Neural cell (in vitro differentiated cells): ENCODE measurements at regions not wholly inside any gene's neighbourhood (a gene's known extent, or its start where the extent isn't known, plus 50 kb on each side); places are given as distances from the start of the nearest gene placed in this dataset.
"Not testable (repeated sequence)": the region's sequence is repeated elsewhere in the genome, so short reads cannot be mapped to it uniquely, and the experiment has no call there.

ENCODE experiments used
- H2AFZ ChIP-seq: fragments of 200-600, 300-800 bp; sonication (generic), shearing (Covaris generic); 2 replicates; pipeline ENCODE4 v1.6.0; 2014; ENCODE audit warnings: low read depth, mild to moderate bottlenecking, antibody characterized with exemption, low read length, moderate library complexity
- H3F3A ChIP-seq: fragments of 200-600 bp; shearing (Covaris generic); 2 replicates; pipeline ENCODE4 v1.6.1; 2016; ENCODE audit warnings: mild to moderate bottlenecking, moderate library complexity, mixed read lengths, antibody characterized with exemption, low read length; ENCODE audit not compliant: insufficient read depth, poor library complexity, severe bottlenecking
- H3K27ac ChIP-seq: fragments of 200-600, 300-800 bp; sonication (generic), shearing (Covaris generic); 2 replicates; pipeline ENCODE4 v1.5.1; 2014; ENCODE audit warnings: mild to moderate bottlenecking, low read length, moderate library complexity
- H3K27me3 ChIP-seq: fragments of 300-800, 200-600 bp; sonication (generic), shearing (Covaris generic); 2 replicates; pipeline ENCODE4 v1.6.0; 2014; ENCODE audit warnings: mild to moderate bottlenecking, low read depth, low read length, moderate library complexity; ENCODE audit not compliant: insufficient read depth
- H3K36me3 ChIP-seq: fragments of 300-800, 200-600 bp; sonication (generic), shearing (Covaris generic); 2 replicates; pipeline ENCODE4 v1.5.1; 2014; ENCODE audit warnings: mild to moderate bottlenecking, antibody characterized with exemption, low read length, moderate library complexity; ENCODE audit not compliant: insufficient read depth
- H3K4me2 ChIP-seq: fragments of 300-800, 200-600 bp; sonication (generic), shearing (Covaris generic); 2 replicates; pipeline ENCODE4 v1.6.0; 2014; ENCODE audit warnings: mild to moderate bottlenecking, low read length
- H3K4me3 ChIP-seq: fragments of 300-800, 200-600 bp; sonication (generic), shearing (Covaris generic); 2 replicates; pipeline ENCODE4 v1.5.1; 2014; ENCODE audit warnings: mild to moderate bottlenecking, low read length, moderate library complexity
- H3K79me2 ChIP-seq: fragments of 200-600 bp; shearing (Covaris generic); replicated peaks from 2 replicates; pipeline ENCODE4 v1.6.0; 2014; ENCODE audit warnings: mild to moderate bottlenecking, low read length, moderate library complexity; ENCODE audit not compliant: insufficient read depth
- H3K9ac ChIP-seq: fragments of 300-800, 200-600 bp; sonication (generic), shearing (Covaris generic); 2 replicates; pipeline ENCODE4 v1.6.1; 2016; ENCODE audit warnings: mild to moderate bottlenecking, low read length, mixed read lengths
- H3K9me2 ChIP-seq: fragments of 200-600 bp; shearing (Covaris generic); 2 replicates; pipeline ENCODE4 v1.6.1; 2016; ENCODE audit warnings: mild to moderate bottlenecking, low read length, mixed read lengths; ENCODE audit not compliant: insufficient read depth
- H3K9me3 ChIP-seq: fragments of 200-600, 300-800 bp; sonication (generic), shearing (Covaris generic); 2 replicates; pipeline ENCODE4 v1.6.1; 2016; ENCODE audit warnings: mild to moderate bottlenecking, mixed run types, low read length, moderate library complexity, mixed read lengths
- H4K20me1 ChIP-seq: fragments of 200-600 bp; shearing (Covaris generic); 2 replicates; pipeline ENCODE4 v1.6.1; 2016; ENCODE audit warnings: mild to moderate bottlenecking, mixed run types; ENCODE audit not compliant: insufficient read depth
- CTCF ChIP-seq: fragments of 450-650 bp; IDR thresholded peaks from 2 replicates; pipeline ENCODE4 v1.5.1; 2014; ENCODE audit warnings: antibody characterized with exemption, mild to moderate bottlenecking, moderate library complexity; ENCODE audit not compliant: poor library complexity, severe bottlenecking
- EP300 ChIP-seq: fragments of 450-650 bp; conservative IDR thresholded peaks from 2 replicates; pipeline ENCODE4 v1.6.1; 2014; ENCODE audit warnings: antibody characterized with exemption, mild to moderate bottlenecking, moderate library complexity; ENCODE audit not compliant: poor library complexity, severe bottlenecking
- EZH2 ChIP-seq: fragments of 200-600, 300-800 bp; shearing (Covaris generic), sonication (generic); IDR thresholded peaks from 2 replicates; pipeline ENCODE4 v1.6.1; 2014; ENCODE audit warnings: antibody characterized with exemption, low read length, borderline replicate concordance, mild to moderate bottlenecking; ENCODE audit not compliant: insufficient read depth, poor library complexity, severe bottlenecking
- MXI1 ChIP-seq: fragments of 450-650 bp; conservative IDR thresholded peaks from 2 replicates; pipeline ENCODE4 v1.6.1; 2014; ENCODE audit warnings: antibody characterized with exemption, mild to moderate bottlenecking; ENCODE audit not compliant: poor library complexity, severe bottlenecking
- POLR2AphosphoS5 ChIP-seq: IDR thresholded peaks from 2 replicates; pipeline ENCODE4 v1.6.1; 2012
- REST ChIP-seq: IDR thresholded peaks from 2 replicates; pipeline ENCODE4 v1.6.1; 2012; ENCODE audit warnings: borderline replicate concordance
- SMC3 ChIP-seq: fragments of 450-650 bp; conservative IDR thresholded peaks from 2 replicates; pipeline ENCODE4 v1.6.1; 2014; ENCODE audit warnings: antibody characterized with exemption, mild to moderate bottlenecking, moderate library complexity; ENCODE audit not compliant: poor library complexity
- TAF1 ChIP-seq: IDR thresholded peaks from 2 replicates; pipeline ENCODE4 v1.6.1; 2012; ENCODE audit warnings: low read depth

GRCh38 chr17:70388326-70388725 is 219.0 kb downstream of the KCNJ2 start:
- Histone ChIP-seq H3K9ac (no peak overlapping the region), H3K4me3 (no peak overlapping the region)
- no peak for TF ChIP-seq TAF1

GRCh38 chr17:70389232-70389757 is 220.0 kb downstream of the KCNJ2 start:
- not testable (repeated sequence) for H3K4me2 ChIP-seq, H4K20me1 ChIP-seq, H2AFZ ChIP-seq, H3K9me3 ChIP-seq, H3F3A ChIP-seq, H3K79me2 ChIP-seq, H3K4me3 ChIP-seq, H3K27ac ChIP-seq, H3K27me3 ChIP-seq, H3K9me2 ChIP-seq, H3K9ac ChIP-seq, H3K36me3 ChIP-seq

More at GRCh38 chr17:70388326-70388725, 219.0 kb downstream of the KCNJ2 start:
- Histone ChIP-seq H3K9me2 (no peaks in the 10 kb centered on the region), H2AFZ (no peak overlapping the region), H3K27me3 (no peaks in the 10 kb centered on the region), H3K36me3 (no peaks in the 10 kb centered on the region), H3K4me2 (no peak overlapping the region), H4K20me1 (no peaks in the 10 kb centered on the region), H3K9me3 (no peaks in the 10 kb centered on the region), H3K79me2 (no peaks in the 10 kb centered on the region), H3F3A (no peaks in the 10 kb centered on the region), H3K27ac (no peak overlapping the region)

GRCh38 chr17:70390049-70390448 is 220.7 kb downstream of the KCNJ2 start:
- no peak for TF ChIP-seq EZH2
- TF ChIP-seq SMC3, result no peak
- TF ChIP-seq EP300, result no peak
- TF ChIP-seq CTCF, result no peak
- no peak for TF ChIP-seq REST
- TF ChIP-seq POLR2AphosphoS5, result no peak
- no peak for TF ChIP-seq MXI1
- Histone ChIP-seq H3K4me3 (no peak overlapping the region), H4K20me1 (no peaks in the 10 kb centered on the region), H3K9me3 (no peaks in the 10 kb centered on the region), H3K27me3 (no peaks in the 10 kb centered on the region), H3K9ac (no peak overlapping the region), H3K4me2 (no peak overlapping the region), H3K79me2 (no peaks in the 10 kb centered on the region), H3K9me2 (no peaks in the 10 kb centered on the region), H2AFZ (no peak overlapping the region), H3K27ac (no peak overlapping the region), H3K36me3 (no peaks in the 10 kb centered on the region), H3F3A (no peaks in the 10 kb centered on the region)
